CD14-positive monocyte (primary cell): ENCODE measurements at regions not wholly inside any gene's neighbourhood (a gene's known extent, or its start where the extent isn't known, plus 50 kb on each side); places are given as distances from the start of the nearest gene placed in this dataset.

ENCODE experiments used
- DNase-seq, 3 donors: peaks; one replicate each; pipeline ENCODE4 v3.0.0-alpha.2; 2011 to 2022
- H2AFZ ChIP-seq: 2 replicates; pipeline ENCODE4 v1.6.0; 2012; ENCODE audit warnings: mild to moderate bottlenecking, low read depth, low read length, inconsistent platforms; ENCODE audit not compliant: insufficient read depth, poor library complexity, severe bottlenecking
- H3K27ac ChIP-seq, 2 donors: 1 replicate in 1 of 2; 2 replicates in 1 of 2; pipeline ENCODE4 v1.5.1; 2012 to 2013; ENCODE audit warnings: low read length in 2 of 2, control low read depth in 1 of 2, inconsistent platforms in 1 of 2, low read depth in 1 of 2, mild to moderate bottlenecking in 1 of 2
- H3K27me3 ChIP-seq, 2 donors: one replicate each; pipeline versions ENCODE4 v1.6.0 to v1.6.1; 2011 to 2013; ENCODE audit warnings: low read length in 2 of 2; ENCODE audit not compliant: control insufficient read depth in 2 of 2, insufficient read depth in 2 of 2
- H3K36me3 ChIP-seq, 2 donors: replicated peaks in 1 of 2; 1 replicate in 1 of 2; 2 replicates in 1 of 2; pipeline versions ENCODE4 v1.5.1 to v1.6.1; 2012 to 2013; ENCODE audit warnings: low read length in 2 of 2, control low read depth in 1 of 2, inconsistent platforms in 1 of 2, mild to moderate bottlenecking in 1 of 2; ENCODE audit not compliant: insufficient read depth in 2 of 2, control insufficient read depth in 1 of 2
- H3K4me1 ChIP-seq, 2 donors: 1 replicate in 1 of 2; 2 replicates in 1 of 2; pipeline versions ENCODE4 v1.5.1 to v1.6.1; 2012 to 2013; ENCODE audit warnings: low read length in 2 of 2, control low read depth in 1 of 2, inconsistent platforms in 1 of 2, mild to moderate bottlenecking in 1 of 2, moderate library complexity in 1 of 2; ENCODE audit not compliant: insufficient read depth in 2 of 2, control insufficient read depth in 1 of 2
- H3K4me2 ChIP-seq: replicated peaks from 2 replicates; pipeline ENCODE3; 2012; ENCODE audit warnings: low read length, moderate library complexity, mild to moderate bottlenecking; ENCODE audit not compliant: poor library complexity, severe bottlenecking; ENCODE audit errors: extremely low read depth
- H3K4me3 ChIP-seq, 3 experiments: fragments of 200-600 bp in 1 of 3; sonication (generic) in 1 of 3; replicated peaks in 1 of 3; 1 replicate in 2 of 3; 2 replicates in 1 of 3; pipeline ENCODE4 v1.5.1; 2011 to 2013; ENCODE audit warnings: low read length in 3 of 3, mild to moderate bottlenecking in 3 of 3, control low read depth in 2 of 3, low read depth in 2 of 3, inconsistent platforms in 1 of 3, moderate library complexity in 1 of 3
- H3K79me2 ChIP-seq: 2 replicates; pipeline ENCODE4 v1.6.0; 2012; ENCODE audit warnings: mild to moderate bottlenecking, control low read depth, inconsistent platforms, low read length, moderate library complexity; ENCODE audit not compliant: insufficient read depth
- H3K9ac ChIP-seq: 2 replicates; pipeline ENCODE4 v1.6.0; 2017; ENCODE audit warnings: low read length, mild to moderate bottlenecking; ENCODE audit not compliant: insufficient read depth, poor library complexity, severe bottlenecking
- H3K9me3 ChIP-seq, 2 donors: replicated peaks in 1 of 2; 1 replicate in 1 of 2; 2 replicates in 1 of 2; pipeline versions ENCODE4 v1.5.1 to v1.6.1; 2012 to 2013; ENCODE audit warnings: low read length in 2 of 2, control low read depth in 1 of 2; ENCODE audit not compliant: control insufficient read depth in 1 of 2, insufficient read depth in 1 of 2
- H4K20me1 ChIP-seq: 2 replicates; pipeline ENCODE4 v1.6.0; 2012; ENCODE audit warnings: mild to moderate bottlenecking, low read length, control low read depth, moderate library complexity; ENCODE audit not compliant: insufficient read depth
- H3K27ac Mint-ChIP-seq, 7 donors: one replicate each; pipeline ENCODE4 v1.8.0; 2020; ENCODE audit warnings: mild to moderate bottlenecking in 7 of 7, mixed read lengths in 7 of 7, moderate library complexity in 6 of 7, inconsistent platforms in 2 of 7
- H3K27me3 Mint-ChIP-seq, 3 donors: one replicate each; pipeline ENCODE4 v1.8.0; 2021 to 2022; ENCODE audit warnings: low read depth in 3 of 3, mild to moderate bottlenecking in 3 of 3, mixed read lengths in 3 of 3, moderate library complexity in 3 of 3, inconsistent platforms in 1 of 3
- H3K36me3 Mint-ChIP-seq, 2 donors: one replicate each; pipeline ENCODE4 v1.8.0; 2020; ENCODE audit warnings: mixed read lengths in 2 of 2, inconsistent platforms in 1 of 2, mild to moderate bottlenecking in 1 of 2
- H3K4me1 Mint-ChIP-seq: one replicate; pipeline ENCODE4 v1.8.0; 2020; ENCODE audit warnings: mild to moderate bottlenecking, mixed read lengths
- H3K4me3 Mint-ChIP-seq, 2 donors: one replicate each; pipeline ENCODE4 v1.8.0; 2020; ENCODE audit warnings: mild to moderate bottlenecking in 2 of 2, mixed read lengths in 2 of 2, moderate library complexity in 1 of 2
- H3K9me3 Mint-ChIP-seq, 7 donors: one replicate each; pipeline ENCODE4 v1.8.0; 2020 to 2022; ENCODE audit warnings: mixed read lengths in 7 of 7, mild to moderate bottlenecking in 6 of 7, moderate library complexity in 6 of 7, inconsistent platforms in 2 of 7
- CTCF ChIP-seq: fragments of 200-600 bp; IDR thresholded peaks from one replicate; pipeline ENCODE4 v1.8.0; 2022; ENCODE audit warnings: antibody characterized with exemption, mild to moderate bottlenecking
- intact Hi-C, 2 donors: fragments of 100-400 bp; cut with micrococcal nuclease; formaldehyde crosslinking; loops; one replicate each; pipeline versions ENCODE4 v1.15.0 to v1.15.1; 2023

- intact Hi-C loops, result no loop called here
- Histone ChIP-seq H2AFZ (no peak overlapping the region), H3K27ac (no peak overlapping the region), H3K9ac (no peak overlapping the region), H3K4me2 (no peak overlapping the region), H3K79me2 (no peaks in the 10 kb centered on the region), H3K36me3 (no peaks in the 10 kb centered on the region), H3K9me3 (no peaks in the 10 kb centered on the region), H3K4me3 (no peak overlapping the region), H3K4me1 (no peaks in the 10 kb centered on the region), H4K20me1 (no peaks in the 10 kb centered on the region), H3K27me3 (no peaks in the 10 kb centered on the region)
- H3K9me3 Mint-ChIP-seq, result peaks cover 0 to 2% (median 0%) of the 10 kb centered on the region in 7 donors
- no peaks in the 10 kb centered on the region for H3K36me3 Mint-ChIP-seq
- H3K4me3 Mint-ChIP-seq, result no peak overlapping the region
- H3K4me1 Mint-ChIP-seq, result no peaks in the 10 kb centered on the region
- no peak for DNase-seq
- H3K27ac Mint-ChIP-seq, result no peak overlapping the region
- no peak for TF ChIP-seq CTCF
- no peaks in the 10 kb centered on the region for H3K27me3 Mint-ChIP-seq
Measured at GRCh38 chr13:93158565-93158964, 68.0 kb upstream of the GPC6 start.

- Histone ChIP-seq H2AFZ (no peak overlapping the region), H3K4me1 (no peaks in the 10 kb centered on the region), H3K9me3 (peaks cover 0 to 6% of the 10 kb centered on the region in 2 donors), H4K20me1 (no peaks in the 10 kb centered on the region), H3K36me3 (no peaks in the 10 kb centered on the region), H3K27ac (no peak overlapping the region), H3K79me2 (no peaks in the 10 kb centered on the region), H3K27me3 (no peaks in the 10 kb centered on the region), H3K4me3 (no peak overlapping the region), H3K4me2 (no peak overlapping the region), H3K9ac (no peak overlapping the region)
- Mint-ChIP-seq H3K27ac (no peak overlapping the region), H3K4me3 (no peak overlapping the region), H3K27me3 (peaks cover 0 to 2% (median 0%) of the 10 kb centered on the region in 3 donors), H3K36me3 (no peaks in the 10 kb centered on the region), H3K9me3 (peaks cover 0 to 12% (median 6%) of the 10 kb centered on the region in 7 donors), H3K4me1 (no peaks in the 10 kb centered on the region)
- intact Hi-C loops, result no loop called here
- TF ChIP-seq CTCF, result no peak
- no peak for DNase-seq
Measured at GRCh38 chr13:93169980-93170379, 56.6 kb upstream of the GPC6 start.
